NCI-H1930 (cell line): ENCODE measurements at regions not wholly inside any gene's neighbourhood (a gene's known extent, or its start where the extent isn't known, plus 50 kb on each side); places are given as distances from the start of the nearest gene placed in this dataset.

Experiments used
- DNase-seq, 2 experiments: peaks; one replicate each; lab custom pipeline; 2025; lab: John Stamatoyannopoulos, UW

- DNase-seq: no peak
Observed at GRCh38 chr4:44120646-44121045, 328.0 kb downstream of the KCTD8 start.

DNA sequence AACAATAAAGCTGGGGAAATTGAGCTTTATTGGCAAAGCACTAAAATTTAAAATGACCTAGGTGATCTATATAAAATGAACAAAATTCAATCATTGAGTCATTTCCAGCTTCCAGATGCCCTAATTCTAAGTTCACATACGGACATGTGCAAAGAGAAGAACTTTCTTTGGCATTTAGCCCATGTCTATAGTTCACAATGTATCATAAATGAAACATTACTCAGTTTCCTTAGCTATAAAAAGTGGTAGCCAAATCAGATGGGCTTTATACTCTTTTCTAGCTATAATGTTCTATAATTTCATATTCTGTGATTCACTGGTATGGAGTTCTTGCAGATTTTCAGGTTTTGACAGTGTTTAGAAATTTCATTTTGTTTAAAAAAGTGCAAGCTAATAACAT, 327.4 kb downstream of the KCTD8 start:
- DNase-seq: no peak
